Urinary bladder (tissue), 3 donors: ENCODE measurements at regions not wholly inside any gene's neighbourhood (a gene's known extent, or its start where the extent isn't known, plus 50 kb on each side); places are given as distances from the start of the nearest gene placed in this dataset.

Source experiments
- DNase-seq: peaks from one replicate; pipeline ENCODE4 v3.0.0-alpha.2; 2015; ENCODE audit errors: extremely low spot score
- H3K27ac ChIP-seq: one replicate; pipeline ENCODE4 v1.5.1; 2013; ENCODE audit warnings: low read depth, mild to moderate bottlenecking, moderate library complexity
- H3K36me3 ChIP-seq: one replicate; pipeline ENCODE4 v1.6.1; 2013; ENCODE audit warnings: mild to moderate bottlenecking, moderate library complexity; ENCODE audit not compliant: insufficient read depth
- H3K4me1 ChIP-seq: one replicate; pipeline ENCODE4 v1.6.1; 2013; ENCODE audit warnings: mild to moderate bottlenecking, moderate library complexity; ENCODE audit not compliant: insufficient read depth
- H3K4me3 ChIP-seq: one replicate; pipeline ENCODE4 v1.5.1; 2013; ENCODE audit warnings: low read depth, low read length
- WGBS: extraction: QIAGEN DNeasy Blood & Tissue Kit; methylation state at CpG from one replicate; pipeline ENCODE4 v1.1.7; 2013; 5-methylcytosine and 5-hydroxymethylcytosine counted together
- donor health status: healthy with polysubstance abuse.
- donor health status: healthy.

GRCh38 chr9:109956717-109957440 lies 176.9 kb downstream of the PALM2AKAP2 start:
- H3K36me3 ChIP-seq, result no peaks in the 10 kb centered on the region
- peaks cover 2% of the 10 kb centered on the region for H3K4me1 ChIP-seq
- no peak overlapping the region for H3K27ac ChIP-seq
- H3K4me3 ChIP-seq, result no peak overlapping the region
- whole genome bisulfite sequencing, result 29% methylated on average over 9 of the region's 9 CpGs
- DNase-seq, result peak; percentile 62

GRCh38 chr9:109959679-109960078 lies 179.7 kb downstream of the PALM2AKAP2 start:
- H3K4me3 ChIP-seq, result no peak overlapping the region
- DNase-seq, result no peak
- 89% methylated on average over 4 of the region's 4 CpGs for WGBS
- H3K27ac ChIP-seq, result no peak overlapping the region
- H3K4me1 ChIP-seq, result peaks cover 2% of the 10 kb centered on the region
- no peaks in the 10 kb centered on the region for H3K36me3 ChIP-seq

- DNase-seq, result no peak
- WGBS, result 91% methylated on average over 2 of the region's 2 CpGs
- Histone ChIP-seq H3K4me1 (peaks cover 2% of the 10 kb centered on the region), H3K36me3 (no peaks in the 10 kb centered on the region), H3K27ac (no peak overlapping the region), H3K4me3 (no peak overlapping the region)
Measured at GRCh38 chr9:109961626-109962025, 181.6 kb downstream of the PALM2AKAP2 start.

- H3K4me1 ChIP-seq, result no peaks in the 10 kb centered on the region
- H3K4me3 ChIP-seq, result no peak overlapping the region
- H3K36me3 ChIP-seq, result no peaks in the 10 kb centered on the region
- H3K27ac ChIP-seq, result no peak overlapping the region
- no peak for DNase-seq
Measured at GRCh38 chr9:109962215-109962614, 182.2 kb downstream of the PALM2AKAP2 start.

GRCh38 chr9:109963079-109963478 lies 183.1 kb downstream of the PALM2AKAP2 start:
- Histone ChIP-seq H3K36me3 (no peaks in the 10 kb centered on the region), H3K27ac (no peak overlapping the region), H3K4me1 (no peaks in the 10 kb centered on the region), H3K4me3 (no peak overlapping the region)
- 72% methylated on average over 2 of the region's 2 CpGs for WGBS
- DNase-seq, result no peak

GRCh38 chr9:109966643-109967368 lies 186.8 kb downstream of the PALM2AKAP2 start:
- no peak overlapping the region for H3K27ac ChIP-seq
- DNase-seq, result no peak
- H3K4me1 ChIP-seq, result no peaks in the 10 kb centered on the region
- H3K36me3 ChIP-seq, result no peaks in the 10 kb centered on the region
- 93% methylated on average over 13 of the region's 13 CpGs for WGBS
- no peak overlapping the region for H3K4me3 ChIP-seq

- H3K4me3 ChIP-seq, result no peak overlapping the region
- no peaks in the 10 kb centered on the region for H3K4me1 ChIP-seq
- 65% methylated on average over 8 of the region's 8 CpGs for WGBS
- H3K36me3 ChIP-seq, result no peaks in the 10 kb centered on the region
- no peak for DNase-seq
- H3K27ac ChIP-seq, result no peak overlapping the region
Measured at GRCh38 chr9:109967651-109968642, 187.9 kb downstream of the PALM2AKAP2 start.

- Histone ChIP-seq H3K4me1 (no peaks in the 10 kb centered on the region), H3K4me3 (no peak overlapping the region), H3K27ac (no peak overlapping the region), H3K36me3 (no peaks in the 10 kb centered on the region)
- no peak for DNase-seq
- 66% methylated on average over 4 of the region's 4 CpGs for WGBS
Measured at GRCh38 chr9:109969011-109969410, 189.0 kb downstream of the PALM2AKAP2 start.

- H3K4me1 ChIP-seq, result no peaks in the 10 kb centered on the region
- no peak overlapping the region for H3K27ac ChIP-seq
- no peak for DNase-seq
- 84% methylated on average over 1 of the region's 1 CpG for WGBS
- H3K4me3 ChIP-seq, result no peak overlapping the region
- H3K36me3 ChIP-seq, result no peaks in the 10 kb centered on the region
Measured at GRCh38 chr9:109969573-109970237, 189.7 kb downstream of the PALM2AKAP2 start.

- WGBS, result 96% methylated on average over 5 of the region's 5 CpGs
- Histone ChIP-seq H3K27ac (no peak overlapping the region), H3K4me3 (no peak overlapping the region), H3K4me1 (no peaks in the 10 kb centered on the region), H3K36me3 (no peaks in the 10 kb centered on the region)
- no peak for DNase-seq
Measured at GRCh38 chr9:109971226-109971625, 191.2 kb downstream of the PALM2AKAP2 start.

- Histone ChIP-seq H3K36me3 (no peaks in the 10 kb centered on the region), H3K4me3 (no peak overlapping the region), H3K27ac (no peak overlapping the region), H3K4me1 (no peaks in the 10 kb centered on the region)
- no peak for DNase-seq
- 90% methylated on average over 6 of the region's 6 CpGs for WGBS
Measured at GRCh38 chr9:109972026-109972882, 192.3 kb downstream of the PALM2AKAP2 start.

- H3K4me3 ChIP-seq, result no peak overlapping the region
- WGBS, result 97% methylated on average over 1 of the region's 1 CpG
Measured at GRCh38 chr9:109973336-109973735, 193.3 kb downstream of the PALM2AKAP2 start.

More at GRCh38 chr9:109973336-109973735, 193.3 kb downstream of the PALM2AKAP2 start:
- Histone ChIP-seq H3K36me3 (no peaks in the 10 kb centered on the region), H3K4me1 (no peaks in the 10 kb centered on the region), H3K27ac (no peak overlapping the region)
- no peak for DNase-seq
